SK-N-SH treated with all-trans-retinoic acid at 6 μM for 48 hours (cell line): ENCODE measurements at regions not wholly inside any gene's neighbourhood (a gene's known extent, or its start where the extent isn't known, plus 50 kb on each side); places are given as distances from the start of the nearest gene placed in this dataset.

Experiments
- ATAC-seq: fragments of 200-7000 bp; cut with Tn5 transposase; 3 replicates; pipeline ENCODE4 v1.9.1; 2020; ENCODE audit warnings: mild to moderate bottlenecking, moderate library complexity
- ARNTL ChIP-seq: fragments of 450-650 bp; formaldehyde crosslinking; IDR thresholded peaks from 2 replicates; pipeline ENCODE4 v1.5.0; 2020; ENCODE audit warnings: low read depth, mild to moderate bottlenecking, moderate library complexity, borderline replicate concordance
- BACH2 ChIP-seq: fragments of 250-450 bp; sonication (Bioruptor Pico); IDR thresholded peaks from 2 replicates; pipeline ENCODE4 v1.9.0; 2021; ENCODE audit warnings: mild to moderate bottlenecking, borderline replicate concordance
- CREB5 ChIP-seq: fragments of 250-450 bp; sonication (Bioruptor Pico); IDR thresholded peaks from 2 replicates; pipeline ENCODE4 v1.5.1; 2020; ENCODE audit warnings: low read depth, mild to moderate bottlenecking, moderate library complexity
- CSDC2 ChIP-seq: fragments of 250-450 bp; sonication (Bioruptor Pico); IDR thresholded peaks from 2 replicates; pipeline ENCODE4 v1.5.0; 2020; ENCODE audit warnings: mild to moderate bottlenecking, moderate library complexity
- CSRNP3 ChIP-seq: fragments of 250-450 bp; sonication (Bioruptor Pico); IDR thresholded peaks from 2 replicates; pipeline ENCODE4 v1.5.1; 2021; ENCODE audit warnings: mild to moderate bottlenecking, moderate library complexity
- ESRRG ChIP-seq: fragments of 250-450 bp; sonication (Bioruptor Pico); IDR thresholded peaks from 2 replicates; pipeline ENCODE4 v1.6.1; 2021; ENCODE audit warnings: mild to moderate bottlenecking
- GLIS3 ChIP-seq: fragments of 250-450 bp; sonication (Bioruptor Pico); IDR thresholded peaks from 2 replicates; pipeline ENCODE4 v1.5.0; 2020; ENCODE audit warnings: mild to moderate bottlenecking, moderate library complexity
- ISL1 ChIP-seq: fragments of 250-450 bp; sonication (Bioruptor Pico); IDR thresholded peaks from 2 replicates; pipeline ENCODE4 v2.1.2; 2022; ENCODE audit warnings: mild to moderate bottlenecking, moderate library complexity
- OSR1 ChIP-seq: fragments of 250-450 bp; sonication (Bioruptor Pico); IDR thresholded peaks from 2 replicates; pipeline ENCODE4 v1.8.0; 2022; ENCODE audit warnings: moderate library complexity, mild to moderate bottlenecking, inconsistent platforms
- PATZ1 ChIP-seq: fragments of 250-450 bp; sonication (Bioruptor Pico); IDR thresholded peaks from 2 replicates; pipeline ENCODE4 v1.8.0; 2020; ENCODE audit warnings: mild to moderate bottlenecking, moderate library complexity, borderline replicate concordance
- POU6F1 ChIP-seq: fragments of 250-450 bp; sonication (Bioruptor Pico); IDR thresholded peaks from 2 replicates; pipeline ENCODE4 v1.8.0; 2021; ENCODE audit warnings: low read depth, mild to moderate bottlenecking, moderate library complexity, borderline replicate concordance
- PPARA ChIP-seq: fragments of 250-450 bp; sonication (Bioruptor Pico); IDR thresholded peaks from 2 replicates; pipeline ENCODE4 v1.5.0; 2020; ENCODE audit warnings: mild to moderate bottlenecking, borderline replicate concordance
- RARB ChIP-seq: fragments of 250-450 bp; sonication (Bioruptor Pico); IDR thresholded peaks from 2 replicates; pipeline ENCODE4 v1.8.0; 2021; ENCODE audit warnings: mild to moderate bottlenecking, moderate library complexity
- SNAI2 ChIP-seq: fragments of 250-450 bp; sonication (Bioruptor Pico); IDR thresholded peaks from 2 replicates; pipeline ENCODE4 v1.5.0; 2020; ENCODE audit warnings: mild to moderate bottlenecking, moderate library complexity
- TCF4 ChIP-seq: fragments of 250-450 bp; sonication (Bioruptor Pico); IDR thresholded peaks from 2 replicates; pipeline ENCODE4 v1.8.0; 2021; ENCODE audit warnings: mild to moderate bottlenecking, moderate library complexity, borderline replicate concordance
- TOX ChIP-seq: fragments of 250-450 bp; sonication (Bioruptor Pico); IDR thresholded peaks from 2 replicates; pipeline ENCODE4 v1.8.0; 2021; ENCODE audit warnings: mild to moderate bottlenecking, moderate library complexity, borderline replicate concordance
- TSHZ2 ChIP-seq: fragments of 250-450 bp; sonication (Bioruptor Pico); IDR thresholded peaks from 2 replicates; pipeline ENCODE4 v1.5.0; 2020; ENCODE audit warnings: mild to moderate bottlenecking, moderate library complexity
- ZC3H10 ChIP-seq: fragments of 250-450 bp; sonication (Bioruptor Pico); IDR thresholded peaks from 2 replicates; pipeline ENCODE4 v1.5.1; 2021; ENCODE audit warnings: mild to moderate bottlenecking, moderate library complexity
- ZFP3 ChIP-seq: fragments of 250-450 bp; sonication (Bioruptor Pico); IDR thresholded peaks from 2 replicates; pipeline ENCODE4 v1.5.0; 2020; ENCODE audit warnings: mild to moderate bottlenecking, moderate library complexity
- ZFP30 ChIP-seq: fragments of 450-650 bp; formaldehyde crosslinking; IDR thresholded peaks from 2 replicates; pipeline ENCODE4 v1.5.0; 2022; ENCODE audit warnings: mild to moderate bottlenecking, moderate library complexity
- ZNF565 ChIP-seq: fragments of 450-650 bp; formaldehyde crosslinking; conservative IDR thresholded peaks from 2 replicates; pipeline ENCODE4 v1.5.0; 2020; ENCODE audit warnings: low read depth, mild to moderate bottlenecking, moderate library complexity
- ZNF70 ChIP-seq: fragments of 450-650 bp; formaldehyde crosslinking; IDR thresholded peaks from 2 replicates; pipeline ENCODE4 v1.5.0; 2020; ENCODE audit warnings: mild to moderate bottlenecking, moderate library complexity
- ZNF8 ChIP-seq: fragments of 450-650 bp; formaldehyde crosslinking; IDR thresholded peaks from 2 replicates; pipeline ENCODE4 v1.5.0; 2020; ENCODE audit warnings: mild to moderate bottlenecking, moderate library complexity

- TF ChIP-seq ARNTL (CRISPR knock-in tag) (no peak), CSRNP3 (CRISPR knock-in tag) (no peak), TCF4 (CRISPR knock-in tag) (no peak), ZNF70 (CRISPR knock-in tag) (no peak), ZNF8 (CRISPR knock-in tag) (no peak), PPARA (CRISPR knock-in tag) (no peak), RARB (no peak), TSHZ2 (CRISPR knock-in tag) (0 out of 2 replicates have a peak, but pooled peaks have one; percentile 13), SNAI2 (CRISPR knock-in tag) (0 out of 2 replicates have a peak, but pooled peaks have one; percentile 64), CSDC2 (CRISPR knock-in tag) (0 out of 2 replicates have a peak, but pooled peaks have one; percentile 59), ISL1 (CRISPR knock-in tag) (0 out of 2 replicates have a peak, but pooled peaks have one; percentile 17), ZC3H10 (no peak), ESRRG (CRISPR knock-in tag) (no peak), GLIS3 (CRISPR knock-in tag) (no peak), CREB5 (CRISPR knock-in tag) (no peak), PATZ1 (CRISPR knock-in tag) (no peak), ZFP3 (CRISPR knock-in tag) (no peak), OSR1 (CRISPR knock-in tag) (no peak), ZNF565 (CRISPR knock-in tag) (no peak), POU6F1 (CRISPR knock-in tag) (no peak), TOX (CRISPR knock-in tag) (no peak), BACH2 (no peak), ZFP30 (CRISPR knock-in tag) (no peak)
- peak; percentile 61; the same call in 2 of the 3 replicates for ATAC-seq
Observed at GRCh38 chr3:115325539-115325938, 178.5 kb upstream of the ZBTB20 start.

GRCh38 chr3:115330430-115330829 lies 183.3 kb upstream of the ZBTB20 start:
- TF ChIP-seq ZFP3 (CRISPR knock-in tag) (no peak), TSHZ2 (CRISPR knock-in tag) (no peak), POU6F1 (CRISPR knock-in tag) (no peak), ISL1 (CRISPR knock-in tag) (peak; percentile 86)
- ATAC-seq, result peak; percentile 98
